ENCODE measurements at regions not wholly inside any gene's neighbourhood (a gene's known extent, or its start where the extent isn't known, plus 50 kb on each side); places are given as distances from the start of the nearest gene placed in this dataset.

DNA sequence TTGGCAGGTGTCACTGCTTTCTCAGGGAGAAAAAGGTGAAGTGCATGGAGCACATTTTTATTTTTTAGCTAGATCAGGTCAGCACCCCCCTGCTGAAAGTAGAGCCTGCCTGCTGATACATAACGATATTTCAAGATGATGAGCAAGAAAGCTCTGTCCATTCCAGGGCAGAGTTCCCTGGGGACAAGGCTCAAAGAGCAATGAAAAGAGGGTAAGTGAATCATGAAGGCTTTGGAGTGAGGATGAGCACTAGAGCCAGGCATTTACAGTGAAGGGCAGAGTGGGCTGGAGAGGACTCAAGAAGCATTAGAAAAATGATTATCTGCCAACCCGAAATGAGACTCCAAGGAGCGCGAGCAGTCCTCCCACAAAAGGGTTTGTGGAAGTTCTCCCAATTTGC is 345.7 kb downstream of the TLE4 start:
- H3K36me3 ChIP-seq, result no peaks in the 10 kb centered on the region

DNA sequence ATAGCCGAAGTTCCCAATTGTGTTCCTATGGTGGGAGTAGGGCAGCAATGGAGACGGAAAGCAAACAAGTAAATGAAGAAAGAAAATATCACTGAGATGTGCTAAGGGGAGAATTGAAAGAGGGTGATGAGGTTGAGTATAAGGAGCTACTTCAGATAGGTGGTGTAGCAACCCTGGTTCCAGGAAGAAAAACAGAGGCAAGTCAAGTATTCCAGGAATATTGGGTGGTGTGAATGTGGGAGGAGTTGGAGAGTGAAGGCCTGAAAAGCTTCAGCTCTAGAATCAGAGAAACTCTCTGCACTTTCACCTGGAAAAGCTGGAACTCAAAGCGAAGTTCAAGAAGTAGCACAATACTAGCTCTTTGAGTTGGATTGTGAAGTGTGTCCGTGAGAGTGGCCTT is 342.1 kb downstream of the TLE4 start:
- no peaks in the 10 kb centered on the region for H3K36me3 ChIP-seq
- intact Hi-C loops (cut with DNase I), result no loop called here
- DNase-seq (ENCODE audit: extremely low spot score in 2 of 2), result no peak
- H3K9me3 ChIP-seq, result no peaks in the 10 kb centered on the region
- no peak for TF ChIP-seq CTCF (IDR thresholded peaks at IDR 0.05)
- no peak for TF ChIP-seq POLR2A (IDR thresholded peaks at IDR 0.05)
- no peak for TF ChIP-seq POLR2AphosphoS5 (IDR thresholded peaks at IDR 0.05; ENCODE audit: insufficient read depth in 1 of 2, low read depth in 1 of 2)
- no peak overlapping the region for H3K27ac ChIP-seq
- no peak overlapping the region for H3K4me3 ChIP-seq
- no peaks in the 10 kb centered on the region for H3K27me3 ChIP-seq
- no peaks in the 10 kb centered on the region for H3K4me1 ChIP-seq

More for the DNA sequence above, 345.7 kb downstream of the TLE4 start:
- DNase-seq (ENCODE audit: extremely low spot score in 2 of 2), result no peak
- no peak for TF ChIP-seq POLR2A (IDR thresholded peaks at IDR 0.05)
- TF ChIP-seq CTCF (IDR thresholded peaks at IDR 0.05), result no peak
- no peak for TF ChIP-seq POLR2AphosphoS5 (IDR thresholded peaks at IDR 0.05; ENCODE audit: insufficient read depth in 1 of 2, low read depth in 1 of 2)
- H3K4me3 ChIP-seq, result no peak overlapping the region
- no peaks in the 10 kb centered on the region for H3K4me1 ChIP-seq
- no peaks in the 10 kb centered on the region for H3K27me3 ChIP-seq
- intact Hi-C loops (cut with DNase I), result no loop called here
- H3K27ac ChIP-seq, result no peak overlapping the region
- no peaks in the 10 kb centered on the region for H3K9me3 ChIP-seq

- intact Hi-C loops (cut with DNase I), result no loop called here
- no peak for TF ChIP-seq POLR2AphosphoS5 (IDR thresholded peaks at IDR 0.05; ENCODE audit: insufficient read depth in 1 of 2, low read depth in 1 of 2)
- no peak for TF ChIP-seq POLR2A (IDR thresholded peaks at IDR 0.05)
- no peak for TF ChIP-seq CTCF (IDR thresholded peaks at IDR 0.05)
Observed at GRCh38 chr9:79912318-79913070, 340.7 kb downstream of the TLE4 start.

GRCh38 chr9:79911724-79912123 is 340.0 kb downstream of the TLE4 start:
- no peaks in the 10 kb centered on the region for H3K9me3 ChIP-seq
- no peaks in the 10 kb centered on the region for H3K27me3 ChIP-seq
- no peak for DNase-seq (ENCODE audit: extremely low spot score in 2 of 2)
- H3K27ac ChIP-seq, result no peak overlapping the region
- H3K36me3 ChIP-seq, result no peaks in the 10 kb centered on the region
- H3K4me3 ChIP-seq, result no peak overlapping the region
- H3K4me1 ChIP-seq, result no peaks in the 10 kb centered on the region
- no peak for TF ChIP-seq POLR2A (IDR thresholded peaks at IDR 0.05)
- TF ChIP-seq CTCF (IDR thresholded peaks at IDR 0.05), result no peak
- TF ChIP-seq POLR2AphosphoS5 (IDR thresholded peaks at IDR 0.05; ENCODE audit: insufficient read depth in 1 of 2, low read depth in 1 of 2), result no peak
- intact Hi-C loops (cut with DNase I), result no loop called here

More at GRCh38 chr9:79912318-79913070, 340.7 kb downstream of the TLE4 start:
- H3K27me3 ChIP-seq, result no peaks in the 10 kb centered on the region
- H3K27ac ChIP-seq, result no peak overlapping the region
- DNase-seq (ENCODE audit: extremely low spot score in 2 of 2), result no peak
- H3K4me3 ChIP-seq, result no peak overlapping the region
- no peaks in the 10 kb centered on the region for H3K4me1 ChIP-seq
- H3K36me3 ChIP-seq, result no peaks in the 10 kb centered on the region
- H3K9me3 ChIP-seq, result no peaks in the 10 kb centered on the region

DNA sequence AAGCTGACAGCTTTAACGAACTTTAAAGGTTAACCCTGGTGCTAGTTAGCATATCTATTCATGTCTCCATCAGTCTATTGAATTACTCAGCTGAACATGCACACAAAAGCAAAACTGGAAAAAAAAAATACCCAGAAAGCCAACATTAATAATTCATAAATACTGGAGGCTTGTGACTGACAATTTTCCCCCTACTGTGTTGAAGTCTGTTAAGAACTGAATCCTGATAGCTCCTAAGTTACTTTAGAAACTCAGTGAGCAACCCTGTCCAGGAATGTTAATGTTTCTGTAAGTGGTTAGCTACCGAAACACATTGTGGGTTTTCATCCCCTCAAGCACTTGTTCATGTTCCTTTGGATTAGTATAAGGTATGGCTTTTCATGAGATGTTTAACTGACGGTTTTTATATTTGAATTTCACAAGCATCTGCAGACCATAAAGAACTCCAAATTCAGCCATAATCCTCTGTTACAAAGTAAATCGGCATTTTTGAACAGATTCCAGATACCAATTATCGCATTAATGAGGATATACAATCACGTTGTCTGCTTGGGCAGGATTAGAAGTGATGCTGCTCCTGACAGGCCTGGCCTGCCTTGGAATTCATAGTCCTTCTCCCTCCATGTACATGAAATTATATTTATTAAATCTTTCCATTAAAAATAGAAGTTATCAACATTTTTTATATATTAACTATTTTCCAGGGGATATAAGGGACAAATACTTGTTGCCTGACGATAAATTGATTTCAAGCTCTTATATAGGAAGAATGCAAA is 331.2 kb downstream of the TLE4 start:
- intact Hi-C loops (cut with DNase I), result no loop called here
- Histone ChIP-seq H3K36me3 (no peaks in the 10 kb centered on the region), H3K27me3 (no peaks in the 10 kb centered on the region), H3K27ac (no peak overlapping the region), H3K4me1 (no peaks in the 10 kb centered on the region), H3K4me3 (no peak overlapping the region), H3K9me3 (no peaks in the 10 kb centered on the region)
- TF ChIP-seq POLR2A (IDR thresholded peaks at IDR 0.05), result no peak
- no peak for TF ChIP-seq POLR2AphosphoS5 (IDR thresholded peaks at IDR 0.05; ENCODE audit: insufficient read depth in 1 of 2, low read depth in 1 of 2)
- no peak for DNase-seq (ENCODE audit: extremely low spot score in 2 of 2)

Data from vagina (tissue), 2 donors.